H1 (cell line): ENCODE measurements at regions not wholly inside any gene's neighbourhood (a gene's known extent, or its start where the extent isn't known, plus 50 kb on each side); places are given as distances from the start of the nearest gene placed in this dataset.

Source experiments
- CTCF ChIA-PET: fragments of 300-600 bp; sonication (Branson Sonifier 250); formaldehyde crosslinking; loops from one replicate; lab custom pipeline; 2021; ENCODE audit not compliant: partially characterized antibody; lab: Charles Lee
- POLR2A ChIA-PET: fragments of 300-600 bp; sonication (Branson Sonifier 250); formaldehyde crosslinking; loops from one replicate; lab custom pipeline; 2021; ENCODE audit warnings: inconsistent platforms; ENCODE audit not compliant: partially characterized antibody; lab: Charles Lee
- DNase-seq, 2 experiments: peaks; one replicate each; pipeline versions ENCODE4 v3.0.0 to v3.0.0-alpha.2; 2010 to 2022; ENCODE audit warnings: low spot score in 2 of 2, low read depth in 1 of 2, mixed read lengths in 1 of 2
- FAIRE-seq: peaks from 2 replicates; lab custom pipeline; 2011; peaks lifted over from hg19 to GRCh38; lab: Jason Lieb, UNC
- H2AFZ ChIP-seq: 2 replicates; pipeline ENCODE4 v1.8.1; 2012; ENCODE audit warnings: low read length, inconsistent platforms
- H2AK5ac ChIP-seq: 2 replicates; pipeline ENCODE4 v1.6.1; 2013; ENCODE audit warnings: low read depth, low read length
- H2BK120ac ChIP-seq: replicated peaks from 2 replicates; pipeline ENCODE3; 2013; ENCODE audit warnings: low read depth, low read length, inconsistent platforms
- H2BK12ac ChIP-seq: 2 replicates; pipeline ENCODE4 v1.6.1; 2013; ENCODE audit warnings: low read depth, low read length
- H2BK15ac ChIP-seq: 2 replicates; pipeline ENCODE4 v1.6.1; 2013; ENCODE audit warnings: low read length
- H2BK20ac ChIP-seq: 2 replicates; pipeline ENCODE4 v1.6.1; 2013; ENCODE audit warnings: low read length
- H2BK5ac ChIP-seq: 2 replicates; pipeline ENCODE4 v1.6.1; 2013; ENCODE audit warnings: low read depth, low read length
- H3K14ac ChIP-seq: 2 replicates; pipeline ENCODE4 v1.6.1; 2013; ENCODE audit warnings: inconsistent platforms; ENCODE audit not compliant: insufficient read length
- H3K18ac ChIP-seq: 2 replicates; pipeline ENCODE4 v1.6.1; 2013; ENCODE audit warnings: low read length; ENCODE audit errors: extremely low read depth
- H3K23ac ChIP-seq: 2 replicates; pipeline ENCODE4 v1.6.1; 2013; ENCODE audit warnings: inconsistent platforms; ENCODE audit not compliant: insufficient read length
- H3K23me2 ChIP-seq: 2 replicates; pipeline ENCODE4 v1.6.1; 2013; ENCODE audit warnings: low read depth, low read length
- H3K27ac ChIP-seq: 2 replicates; pipeline ENCODE4 v1.6.1; 2011; ENCODE audit warnings: low read depth, low read length, inconsistent platforms
- H3K27me3 ChIP-seq, 4 experiments: replicated peaks in 1 of 4; 1 replicate in 1 of 4; 2 replicates in 3 of 4; pipeline versions ENCODE4 v1.6.1 to v1.8.1; 2011 to 2013; ENCODE audit warnings: low read length in 3 of 4, mild to moderate bottlenecking in 3 of 4, inconsistent platforms in 2 of 4, mixed read lengths in 2 of 4, moderate library complexity in 1 of 4; ENCODE audit not compliant: control insufficient read depth in 3 of 4, insufficient read depth in 3 of 4; ENCODE audit errors: extremely low read depth in 1 of 4
- H3K36me3 ChIP-seq, 4 experiments: 2 replicates each; pipeline versions ENCODE4 v1.6.1 to v1.8.1; 2011 to 2013; ENCODE audit warnings: mild to moderate bottlenecking in 4 of 4, low read length in 3 of 4, moderate library complexity in 2 of 4, control low read depth in 1 of 4, inconsistent platforms in 1 of 4; ENCODE audit not compliant: insufficient read depth in 4 of 4, control insufficient read depth in 2 of 4
- H3K4ac ChIP-seq: replicated peaks from 2 replicates; pipeline ENCODE3; 2013; ENCODE audit warnings: low read length, low read depth, mixed read lengths, inconsistent platforms; ENCODE audit not compliant: insufficient read length
- H3K4me1 ChIP-seq, 4 experiments: replicated peaks in 1 of 4; 1 replicate in 1 of 4; 2 replicates in 3 of 4; pipeline versions ENCODE4 v1.6.1 to v1.8.1; 2011 to 2013; ENCODE audit warnings: low read length in 3 of 4, inconsistent platforms in 2 of 4, mixed read lengths in 1 of 4; ENCODE audit not compliant: insufficient read depth in 4 of 4, control insufficient read depth in 3 of 4
- H3K4me2 ChIP-seq, 2 experiments: 2 replicates each; pipeline versions ENCODE4 v1.6.1 to v1.8.1; 2011 to 2013; ENCODE audit warnings: low read depth in 2 of 2, low read length in 2 of 2, control low read depth in 1 of 2, inconsistent platforms in 1 of 2, mild to moderate bottlenecking in 1 of 2; ENCODE audit not compliant: insufficient read depth in 1 of 2
- H3K4me3 ChIP-seq, 4 experiments: fragments of 200-600, 300-600 bp in 1 of 4; sonication (generic), shearing (Covaris generic), sonication (Bioruptor Twin) in 1 of 4; 2 replicates each; pipeline versions ENCODE4 v1.5.1 to v1.8.1; 2011 to 2016; ENCODE audit warnings: low read length in 4 of 4, low read depth in 3 of 4, control low read depth in 2 of 4, inconsistent platforms in 2 of 4, mild to moderate bottlenecking in 2 of 4, mixed read lengths in 1 of 4, moderate library complexity in 1 of 4; ENCODE audit not compliant: insufficient read depth in 2 of 4; ENCODE audit errors: extremely low read depth in 1 of 4
- H3K56ac ChIP-seq: replicated peaks from 2 replicates; pipeline ENCODE3; 2013; ENCODE audit warnings: low read depth, mild to moderate bottlenecking, mixed read lengths, low read length, inconsistent platforms; ENCODE audit not compliant: insufficient read length
- H3K79me1 ChIP-seq: 2 replicates; pipeline ENCODE4 v1.6.1; 2013; ENCODE audit warnings: low read depth, low read length, control low read depth
- H3K79me2 ChIP-seq, 2 experiments: 2 replicates each; pipeline versions ENCODE4 v1.6.1 to v1.8.1; 2012 to 2013; ENCODE audit warnings: low read length in 2 of 2, mild to moderate bottlenecking in 2 of 2, inconsistent platforms in 1 of 2; ENCODE audit not compliant: insufficient read depth in 2 of 2, control insufficient read depth in 1 of 2
- H3K9ac ChIP-seq, 4 experiments: replicated peaks in 1 of 4; 1 replicate in 1 of 4; 2 replicates in 3 of 4; pipeline versions ENCODE4 v1.6.1 to v1.8.1; 2011 to 2013; ENCODE audit warnings: low read depth in 3 of 4, low read length in 3 of 4, control low read depth in 2 of 4, mild to moderate bottlenecking in 2 of 4, moderate library complexity in 2 of 4, inconsistent platforms in 1 of 4; ENCODE audit errors: extremely low read depth in 1 of 4
- H3K9me3 ChIP-seq, 2 experiments: 2 replicates each; pipeline versions ENCODE4 v1.6.1 to v1.8.1; 2012 to 2013; ENCODE audit warnings: mild to moderate bottlenecking in 2 of 2, moderate library complexity in 2 of 2, control low read depth in 1 of 2, inconsistent platforms in 1 of 2, low read depth in 1 of 2, low read length in 1 of 2, mixed read lengths in 1 of 2; ENCODE audit not compliant: insufficient read depth in 2 of 2
- H4K20me1 ChIP-seq, 2 experiments: replicated peaks in 1 of 2; 2 replicates each; pipeline versions ENCODE3 to v1.8.1; 2011 to 2013; ENCODE audit warnings: inconsistent platforms in 2 of 2, low read length in 2 of 2, mild to moderate bottlenecking in 1 of 2; ENCODE audit not compliant: insufficient read depth in 2 of 2, control insufficient read depth in 1 of 2
- H4K5ac ChIP-seq: 2 replicates; pipeline ENCODE4 v1.6.1; 2013; ENCODE audit warnings: low read length, low read depth, mixed read lengths, inconsistent platforms; ENCODE audit not compliant: insufficient read length
- H4K8ac ChIP-seq: 2 replicates; pipeline ENCODE4 v1.8.0; 2013; ENCODE audit warnings: mild to moderate bottlenecking, moderate library complexity, low read length, inconsistent platforms; ENCODE audit not compliant: insufficient read depth; ENCODE audit errors: extremely low read depth
- H4K91ac ChIP-seq: replicated peaks from 2 replicates; pipeline ENCODE3; 2013; ENCODE audit warnings: low read length, mixed read lengths, inconsistent platforms; ENCODE audit not compliant: insufficient read length
- ATF3 ChIP-seq: IDR thresholded peaks from 2 replicates; pipeline ENCODE4 v1.6.1; 2011; ENCODE audit warnings: low read depth, mild to moderate bottlenecking, low read length; ENCODE audit not compliant: insufficient read depth
- WGBS, 2 experiments: shearing (Covaris generic) in 1 of 2; methylation state at CpG; one replicate each; pipeline versions ENCODE4 v1.1.6 to v1.1.7; 2013 to 2015; ENCODE audit warnings: low lambda C conversion rate in 2 of 2, mixed read lengths in 2 of 2, inconsistent platforms in 1 of 2, low coverage in 1 of 2, missing lambda C conversion rate in 1 of 2; ENCODE audit not compliant: insufficient replicate concordance in 2 of 2, insufficient coverage in 1 of 2, insufficient read length in 1 of 2; ENCODE audit errors: extremely low coverage in 1 of 2, missing lambda C conversion rate in 1 of 2; 5-methylcytosine and 5-hydroxymethylcytosine counted together

- H3K4ac ChIP-seq, result no peak overlapping the region
- no peak overlapping the region for H3K23ac ChIP-seq
- no peaks in the 10 kb centered on the region for H3K27me3 ChIP-seq
- H2BK15ac ChIP-seq, result no peak overlapping the region
- H3K56ac ChIP-seq, result no peak overlapping the region
- no peak overlapping the region for H4K91ac ChIP-seq
- H3K79me1 ChIP-seq, result no peaks in the 10 kb centered on the region
- no peak overlapping the region for H3K4me3 ChIP-seq
- no peak overlapping the region for H3K9ac ChIP-seq
- no peak overlapping the region for H2BK5ac ChIP-seq
- 87% methylated on average over 2 of the region's 2 CpGs; no CpG with 5 or more reads in 1 of the 2 experiments for whole genome bisulfite sequencing, 2 experiments
- no peak overlapping the region for H3K18ac ChIP-seq
- POLR2A ChIA-PET, result no interaction called here
- H4K5ac ChIP-seq, result no peak overlapping the region
- no peaks in the 10 kb centered on the region for H3K79me2 ChIP-seq
- TF ChIP-seq ATF3, result no peak
- TF ChIP-seq, all 59 proteins: peak for 0
- Histone ChIP-seq H4K20me1 (no peaks in the 10 kb centered on the region), H3K36me3 (no peaks in the 10 kb centered on the region), H2BK12ac (no peak overlapping the region), H3K4me2 (no peak overlapping the region), H3K27ac (no peak overlapping the region), H3K4me1 (no peaks in the 10 kb centered on the region), H3K9me3 (no peaks in the 10 kb centered on the region), H3K23me2 (no peaks in the 10 kb centered on the region), H2AK5ac (no peak overlapping the region), H2BK20ac (no peak overlapping the region), H3K14ac (no peak overlapping the region), H2BK120ac (no peak overlapping the region), H4K8ac (no peak overlapping the region), H2AFZ (no peak overlapping the region)
- FAIRE-seq (no peak), DNase-seq (no peak)
- CTCF ChIA-PET, result interaction anchor here (0.6 to 2.0 kb wide), 3 partner anchors 8 to 597 kb away, joined by 3 to 4 read pairs (median 4); no protein-coding TSS in a partner anchor
Measured at GRCh38 chr5:159735036-159735435, 181.2 kb upstream of the ADRA1B start.
